HL-60 (cell line): ENCODE measurements at regions not wholly inside any gene's neighbourhood (a gene's known extent, or its start where the extent isn't known, plus 50 kb on each side); places are given as distances from the start of the nearest gene placed in this dataset.
"Not testable (repeated sequence)": the region's sequence is repeated elsewhere in the genome, so short reads cannot be mapped to it uniquely, and the experiment has no call there.

Source experiments
- DNase-seq, 2 experiments: peaks; one replicate each; pipeline ENCODE4 v3.0.0-alpha.2; 2010 to 2020; ENCODE audit warnings: low read depth in 1 of 2, low spot score in 1 of 2
- H3K27ac ChIP-seq: fragments of 250-450 bp; sonication (Bioruptor Pico); replicated peaks from 2 replicates; pipeline ENCODE4 v1.5.1; 2020; ENCODE audit warnings: mild to moderate bottlenecking, moderate library complexity
- H3K27me3 ChIP-seq: fragments of 250-450 bp; sonication (Bioruptor Pico); 2 replicates; pipeline ENCODE4 v1.5.1; 2021; ENCODE audit warnings: mild to moderate bottlenecking, moderate library complexity; ENCODE audit not compliant: insufficient read depth, poor library complexity, severe bottlenecking
- H3K4me3 ChIP-seq: replicated peaks from 2 replicates; pipeline ENCODE4 v1.5.1; 2011; ENCODE audit warnings: mild to moderate bottlenecking, control low read depth, low read length; ENCODE audit not compliant: insufficient read depth
- GABPA ChIP-seq: IDR thresholded peaks from 2 replicates; pipeline ENCODE4 v1.6.1; 2012; ENCODE audit warnings: low read depth
- POLR2AphosphoS5 ChIP-seq: IDR thresholded peaks from 2 replicates; pipeline ENCODE4 v1.6.1; 2012; ENCODE audit warnings: low read depth
- SPI1 ChIP-seq: IDR thresholded peaks from 2 replicates; pipeline ENCODE4 v1.6.1; 2012; ENCODE audit warnings: low read depth, mild to moderate bottlenecking, borderline replicate concordance
- TF ChIP-seq, protein P1 (sequence below): IDR thresholded peaks from one replicate; pipeline ENCODE4 v1.5.1; 2011; ENCODE audit warnings: low read length, control low read depth, inconsistent platforms; ENCODE audit not compliant: insufficient read depth
- TF ChIP-seq, protein P2 (sequence below): IDR thresholded peaks from 2 replicates; pipeline ENCODE4 v1.6.1; 2012; ENCODE audit warnings: low read depth; ENCODE audit not compliant: insufficient replicate concordance

DNA sequence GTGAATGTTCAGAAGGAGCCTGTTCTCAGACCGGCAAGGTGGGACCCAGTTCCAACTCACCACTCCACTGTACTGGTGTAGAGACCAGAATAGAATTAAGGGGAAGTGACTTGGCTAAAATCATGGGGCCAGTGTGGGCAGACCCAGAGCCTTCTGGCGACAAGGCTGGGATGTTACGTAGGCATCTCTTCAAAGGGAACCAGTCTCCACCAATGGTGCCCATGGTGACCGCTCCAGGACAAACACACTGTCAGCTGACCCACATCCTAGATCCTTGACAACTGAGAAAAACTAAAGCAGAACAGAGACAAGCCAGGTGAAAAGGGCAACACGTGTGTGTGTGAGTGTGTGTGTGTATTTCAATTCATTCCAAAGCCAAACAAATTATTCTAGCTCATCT, 321.7 kb upstream of the FRG2C start:
- Histone ChIP-seq H3K4me3 (no peak overlapping the region), H3K27me3 (no peaks in the 10 kb centered on the region), H3K27ac (no peak overlapping the region)
- TF ChIP-seq, protein P1, sequence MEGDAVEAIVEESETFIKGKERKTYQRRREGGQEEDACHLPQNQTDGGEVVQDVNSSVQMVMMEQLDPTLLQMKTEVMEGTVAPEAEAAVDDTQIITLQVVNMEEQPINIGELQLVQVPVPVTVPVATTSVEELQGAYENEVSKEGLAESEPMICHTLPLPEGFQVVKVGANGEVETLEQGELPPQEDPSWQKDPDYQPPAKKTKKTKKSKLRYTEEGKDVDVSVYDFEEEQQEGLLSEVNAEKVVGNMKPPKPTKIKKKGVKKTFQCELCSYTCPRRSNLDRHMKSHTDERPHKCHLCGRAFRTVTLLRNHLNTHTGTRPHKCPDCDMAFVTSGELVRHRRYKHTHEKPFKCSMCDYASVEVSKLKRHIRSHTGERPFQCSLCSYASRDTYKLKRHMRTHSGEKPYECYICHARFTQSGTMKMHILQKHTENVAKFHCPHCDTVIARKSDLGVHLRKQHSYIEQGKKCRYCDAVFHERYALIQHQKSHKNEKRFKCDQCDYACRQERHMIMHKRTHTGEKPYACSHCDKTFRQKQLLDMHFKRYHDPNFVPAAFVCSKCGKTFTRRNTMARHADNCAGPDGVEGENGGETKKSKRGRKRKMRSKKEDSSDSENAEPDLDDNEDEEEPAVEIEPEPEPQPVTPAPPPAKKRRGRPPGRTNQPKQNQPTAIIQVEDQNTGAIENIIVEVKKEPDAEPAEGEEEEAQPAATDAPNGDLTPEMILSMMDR: no peak
- TF ChIP-seq, protein P2, sequence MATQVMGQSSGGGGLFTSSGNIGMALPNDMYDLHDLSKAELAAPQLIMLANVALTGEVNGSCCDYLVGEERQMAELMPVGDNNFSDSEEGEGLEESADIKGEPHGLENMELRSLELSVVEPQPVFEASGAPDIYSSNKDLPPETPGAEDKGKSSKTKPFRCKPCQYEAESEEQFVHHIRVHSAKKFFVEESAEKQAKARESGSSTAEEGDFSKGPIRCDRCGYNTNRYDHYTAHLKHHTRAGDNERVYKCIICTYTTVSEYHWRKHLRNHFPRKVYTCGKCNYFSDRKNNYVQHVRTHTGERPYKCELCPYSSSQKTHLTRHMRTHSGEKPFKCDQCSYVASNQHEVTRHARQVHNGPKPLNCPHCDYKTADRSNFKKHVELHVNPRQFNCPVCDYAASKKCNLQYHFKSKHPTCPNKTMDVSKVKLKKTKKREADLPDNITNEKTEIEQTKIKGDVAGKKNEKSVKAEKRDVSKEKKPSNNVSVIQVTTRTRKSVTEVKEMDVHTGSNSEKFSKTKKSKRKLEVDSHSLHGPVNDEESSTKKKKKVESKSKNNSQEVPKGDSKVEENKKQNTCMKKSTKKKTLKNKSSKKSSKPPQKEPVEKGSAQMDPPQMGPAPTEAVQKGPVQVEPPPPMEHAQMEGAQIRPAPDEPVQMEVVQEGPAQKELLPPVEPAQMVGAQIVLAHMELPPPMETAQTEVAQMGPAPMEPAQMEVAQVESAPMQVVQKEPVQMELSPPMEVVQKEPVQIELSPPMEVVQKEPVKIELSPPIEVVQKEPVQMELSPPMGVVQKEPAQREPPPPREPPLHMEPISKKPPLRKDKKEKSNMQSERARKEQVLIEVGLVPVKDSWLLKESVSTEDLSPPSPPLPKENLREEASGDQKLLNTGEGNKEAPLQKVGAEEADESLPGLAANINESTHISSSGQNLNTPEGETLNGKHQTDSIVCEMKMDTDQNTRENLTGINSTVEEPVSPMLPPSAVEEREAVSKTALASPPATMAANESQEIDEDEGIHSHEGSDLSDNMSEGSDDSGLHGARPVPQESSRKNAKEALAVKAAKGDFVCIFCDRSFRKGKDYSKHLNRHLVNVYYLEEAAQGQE: no peak
- peak in 1 of 2 experiments; percentile 6 for DNase-seq

DNA sequence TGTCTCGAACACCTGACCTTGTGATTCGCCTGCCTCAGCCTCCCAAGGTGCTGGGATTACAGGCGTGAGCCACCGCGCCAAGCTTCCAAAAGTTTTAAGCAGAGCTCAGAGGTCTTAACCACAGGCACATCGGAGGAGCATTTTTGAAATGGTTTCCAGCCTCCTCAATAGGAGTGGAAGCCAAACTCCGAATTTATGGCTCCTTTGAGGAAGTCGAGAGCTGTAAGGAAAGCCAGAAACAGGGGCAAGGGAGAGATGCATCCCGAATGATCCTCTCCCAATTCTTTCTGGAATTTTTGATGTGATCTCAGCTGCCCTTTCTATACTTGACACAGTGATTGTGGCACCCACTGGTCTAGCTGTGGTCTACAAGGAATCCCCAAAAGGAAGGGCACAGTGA, 313.6 kb upstream of the FRG2C start:
- DNase-seq, H3K27ac ChIP-seq, H3K27me3 ChIP-seq, H3K4me3 ChIP-seq: not testable (repeated sequence)

DNA sequence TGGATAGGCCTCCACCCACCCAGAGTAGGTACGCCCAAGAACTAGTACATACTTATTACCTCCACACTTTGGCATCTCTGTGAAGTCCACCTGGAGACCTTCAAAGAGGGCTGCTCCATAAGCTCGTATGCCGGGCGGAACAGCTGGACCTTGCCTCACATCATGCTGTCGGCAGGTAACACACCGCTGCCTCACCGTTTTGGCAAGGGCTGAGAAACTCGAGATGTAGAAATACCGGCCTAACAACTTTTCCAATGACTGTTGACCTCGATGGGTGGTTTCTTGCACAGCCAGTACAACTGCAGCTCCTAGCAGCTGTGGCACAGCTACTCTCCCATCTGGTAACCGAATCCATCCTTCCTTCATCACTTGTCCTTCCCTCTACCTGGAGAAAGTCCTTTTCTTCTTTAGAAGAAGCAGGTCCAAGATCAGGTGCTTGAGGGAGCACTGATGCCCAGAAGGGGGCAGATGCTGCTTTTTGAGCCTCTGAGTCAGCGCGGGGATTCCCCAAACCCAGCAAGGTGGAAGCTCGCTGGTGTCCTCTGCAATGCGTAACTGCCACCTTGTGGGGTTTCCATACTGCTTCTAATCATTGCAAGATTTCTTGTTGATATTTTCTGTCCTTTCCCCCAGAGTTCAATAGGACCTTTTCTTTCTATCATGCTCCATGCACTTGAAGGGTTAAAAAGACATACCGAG, 301.9 kb upstream of the FRG2C start:
- H3K27ac ChIP-seq, H3K27me3 ChIP-seq, H3K4me3 ChIP-seq: not testable (repeated sequence)
- peak in 1 of 2 experiments; percentile 13 for DNase-seq

DNA sequence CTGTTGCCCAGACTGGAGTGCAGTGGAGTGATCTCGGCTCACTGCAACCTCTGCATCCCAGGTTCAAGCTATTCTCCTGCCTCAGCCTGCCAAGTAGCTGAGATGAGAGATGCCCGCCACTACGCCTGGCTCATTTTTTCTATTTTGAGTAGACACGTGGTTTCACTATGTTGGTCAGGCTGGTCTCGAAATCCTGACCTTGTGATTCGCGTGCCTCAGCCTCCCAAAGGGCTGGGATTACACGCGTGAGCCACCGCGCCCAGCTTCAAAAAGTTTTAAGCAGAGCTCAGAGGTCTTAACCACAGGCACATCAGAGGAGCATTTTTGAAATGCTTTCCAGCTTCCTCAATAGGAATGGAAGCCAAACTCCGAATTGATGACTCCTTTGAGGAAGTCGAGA, 291.2 kb upstream of the FRG2C start:
- H3K27me3 ChIP-seq, H3K27ac ChIP-seq: not testable (repeated sequence)

DNA sequence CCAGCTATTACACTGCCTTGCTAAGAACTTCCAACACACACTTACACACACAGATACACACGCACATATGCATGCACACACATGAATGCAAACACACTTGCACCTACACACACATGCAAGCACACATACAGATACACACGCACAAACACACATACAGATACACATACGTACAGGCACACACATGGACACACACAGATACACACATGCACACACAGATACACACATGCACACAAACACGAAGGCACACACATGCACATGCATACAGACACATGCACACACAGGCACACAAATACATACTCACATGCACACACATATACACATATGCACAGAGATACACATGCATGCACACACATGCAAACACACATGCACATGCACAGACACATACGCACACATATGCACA, 284.3 kb upstream of the FRG2C start:
- not testable (repeated sequence) for H3K27ac ChIP-seq, DNase-seq, H3K4me3 ChIP-seq, H3K27me3 ChIP-seq

More for the DNA sequence above, 291.2 kb upstream of the FRG2C start:
- H3K4me3 ChIP-seq, DNase-seq: not testable (repeated sequence)

DNA sequence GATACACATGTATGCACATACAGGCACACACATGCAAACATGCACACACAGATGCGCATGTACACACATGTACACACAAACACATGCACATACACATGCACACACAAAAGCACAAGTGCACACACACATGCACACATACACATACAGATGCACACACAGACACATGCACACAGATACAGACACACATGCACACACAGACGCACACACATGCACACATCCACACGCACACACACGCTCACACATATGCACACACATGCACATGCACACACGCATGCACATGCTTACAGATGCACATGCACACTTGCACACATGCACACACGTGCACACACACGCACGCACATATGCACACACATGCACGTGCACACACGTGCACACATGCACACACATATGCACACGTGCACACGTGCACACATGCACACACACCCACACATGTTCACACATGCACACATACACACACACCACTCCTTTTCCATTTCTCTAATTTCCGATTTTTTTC, 283.8 kb upstream of the FRG2C start:
- H3K27me3 ChIP-seq: no peaks in the 10 kb centered on the region
- TF ChIP-seq, protein P2: no peak
- TF ChIP-seq GABPA (no peak), SPI1 (no peak), POLR2AphosphoS5 (no peak)
- TF ChIP-seq, protein P1: no peak
- DNase-seq: no peak
- H3K27ac ChIP-seq: no peak overlapping the region
- no peak overlapping the region for H3K4me3 ChIP-seq

DNA sequence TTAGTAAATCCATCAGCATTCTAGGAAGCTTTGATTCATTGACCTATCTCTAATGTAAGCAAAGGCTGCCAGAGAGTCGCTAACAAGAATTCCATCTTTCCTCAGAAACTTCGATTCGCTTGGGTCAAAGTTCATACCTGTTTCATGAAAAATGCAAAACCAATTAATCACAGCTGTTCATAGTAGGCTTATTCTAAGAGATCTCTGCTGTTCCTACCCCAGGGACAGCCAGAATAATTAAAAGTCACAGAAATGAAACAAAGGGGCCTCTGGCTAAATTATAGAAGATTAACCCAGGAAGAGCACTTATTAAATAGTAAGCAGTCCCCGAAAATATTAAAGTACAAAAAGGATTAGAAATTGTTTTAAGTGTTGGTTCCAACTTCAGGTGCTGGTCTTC, 280.1 kb upstream of the FRG2C start:
- H3K27me3 ChIP-seq, H3K27ac ChIP-seq, DNase-seq, H3K4me3 ChIP-seq: not testable (repeated sequence)

DNA sequence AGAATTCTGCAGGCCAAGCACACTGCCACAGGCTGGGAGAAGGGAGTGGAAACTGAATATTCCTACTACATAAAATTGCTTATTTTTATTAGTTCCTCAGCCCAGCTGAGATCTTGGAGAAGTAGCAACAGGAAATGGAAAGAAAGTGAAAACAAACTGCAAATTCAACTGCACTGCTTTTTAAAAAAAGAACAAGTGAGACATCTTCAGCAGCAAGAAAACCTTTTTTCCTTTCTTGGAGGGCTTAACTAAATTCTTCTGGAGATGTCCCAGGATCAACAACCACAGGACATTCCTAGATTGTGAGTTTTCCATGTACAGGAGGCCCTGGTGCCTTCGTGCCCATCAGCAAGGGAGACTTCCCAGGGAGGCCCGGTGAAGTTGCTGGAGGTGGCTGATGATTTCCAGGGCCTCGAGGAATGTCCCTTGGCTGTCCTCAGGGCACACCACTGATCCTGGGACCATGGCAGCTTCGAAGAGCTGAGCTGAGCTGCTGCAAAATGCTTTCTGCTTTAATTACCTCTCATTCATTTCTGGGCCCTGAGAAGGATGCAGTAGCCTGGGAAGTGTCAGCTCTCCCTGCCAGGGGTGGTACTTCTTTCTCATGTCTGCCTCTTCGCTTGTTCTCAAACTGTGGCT, 275.5 kb upstream of the FRG2C start:
- not testable (repeated sequence) for H3K27ac ChIP-seq, DNase-seq, H3K27me3 ChIP-seq, H3K4me3 ChIP-seq

DNA sequence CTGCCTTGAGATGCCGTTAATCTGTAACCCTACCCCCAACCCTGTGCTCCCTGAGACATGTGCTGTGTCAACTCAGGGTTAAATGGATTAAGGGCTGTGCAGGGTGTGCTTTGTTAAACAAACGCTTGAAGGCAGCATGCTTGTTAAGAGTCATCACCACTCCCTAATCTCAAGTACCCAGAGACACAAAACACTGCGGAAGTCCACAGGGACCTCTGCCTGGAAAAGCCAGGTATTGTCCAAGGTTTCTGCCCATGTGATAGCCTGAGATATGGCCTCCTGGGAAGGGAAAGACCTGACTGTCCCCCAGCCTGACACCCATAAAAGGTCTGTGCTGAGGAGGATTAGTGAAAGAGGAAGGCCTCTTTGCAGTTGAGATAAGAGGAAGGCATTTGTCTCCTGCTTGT, 270.8 kb upstream of the FRG2C start:
- not testable (repeated sequence) for H3K27ac ChIP-seq, H3K4me3 ChIP-seq, DNase-seq, H3K27me3 ChIP-seq
